Esophagus muscularis mucosa (tissue), 4 donors: ENCODE measurements at regions not wholly inside any gene's neighbourhood (a gene's known extent, or its start where the extent isn't known, plus 50 kb on each side); places are given as distances from the start of the nearest gene placed in this dataset.
"Not testable (repeated sequence)": the region's sequence is repeated elsewhere in the genome, so short reads cannot be mapped to it uniquely, and the experiment has no call there.

Experiments used
- DNase-seq: peaks from one replicate; pipeline ENCODE4 v3.0.0-alpha.2; 2017; ENCODE audit errors: extremely low spot score
- H3K27ac ChIP-seq, 4 donors: fragments of 200-600 bp; sonication (generic); replicated peaks in 1 of 4; 1 replicate in 3 of 4; 2 replicates in 1 of 4; pipeline ENCODE4 v1.5.1; 2016 to 2019; ENCODE audit warnings: mild to moderate bottlenecking in 1 of 4
- H3K27me3 ChIP-seq, 4 donors: fragments of 200-600 bp; sonication (generic); one replicate each; pipeline versions ENCODE4 v1.5.1 to v1.6.0; 2016 to 2019
- H3K36me3 ChIP-seq, 4 donors: fragments of 200-600 bp; sonication (generic); one replicate each; pipeline ENCODE4 v1.5.1; 2016 to 2019
- H3K4me1 ChIP-seq, 4 donors: fragments of 200-600 bp; sonication (generic); one replicate each; pipeline ENCODE4 v1.5.1; 2016 to 2019
- H3K4me3 ChIP-seq, 4 donors: fragments of 200-600 bp; sonication (generic); 1 replicate in 2 of 4; 2 replicates in 2 of 4; pipeline ENCODE4 v1.5.1; 2016 to 2019; ENCODE audit warnings: mild to moderate bottlenecking in 4 of 4, moderate library complexity in 1 of 4
- H3K9me3 ChIP-seq, 4 donors: fragments of 200-600 bp; sonication (generic); 1 replicate in 3 of 4; 2 replicates in 1 of 4; pipeline ENCODE4 v1.5.1; 2016 to 2019
- CTCF ChIP-seq, 3 experiments: fragments of 200-600 bp in 2 of 3; fragments of 450-650 bp in 1 of 3; sonication (generic) in 2 of 3; IDR thresholded peaks; one replicate each; pipeline ENCODE4 v1.5.1; 2017 to 2019; ENCODE audit warnings: antibody characterized with exemption in 3 of 3, mild to moderate bottlenecking in 2 of 3, moderate library complexity in 1 of 3
- EP300 ChIP-seq: sonication (generic); formaldehyde crosslinking; IDR thresholded peaks from one replicate; pipeline ENCODE4 v1.6.1; 2017; ENCODE audit warnings: antibody characterized with exemption
- POLR2A ChIP-seq: fragments of 450-650 bp; IDR thresholded peaks from one replicate; pipeline ENCODE4 v1.6.1; 2017; ENCODE audit warnings: antibody characterized with exemption, moderate library complexity, mild to moderate bottlenecking, low read depth
- POLR2AphosphoS5 ChIP-seq, 2 donors: sonication (generic); formaldehyde crosslinking; IDR thresholded peaks; one replicate each; pipeline ENCODE4 v1.6.1; 2017; ENCODE audit warnings: antibody characterized with exemption in 2 of 2
- WGBS: methylation state at CpG from one replicate; pipeline ENCODE4 v1.1.5; 2018; 5-methylcytosine and 5-hydroxymethylcytosine counted together
- intact Hi-C: fragments of 100-400 bp; cut with DNase I; formaldehyde crosslinking; loops from one replicate; pipeline ENCODE4 v1.15.1; 2023

DNA sequence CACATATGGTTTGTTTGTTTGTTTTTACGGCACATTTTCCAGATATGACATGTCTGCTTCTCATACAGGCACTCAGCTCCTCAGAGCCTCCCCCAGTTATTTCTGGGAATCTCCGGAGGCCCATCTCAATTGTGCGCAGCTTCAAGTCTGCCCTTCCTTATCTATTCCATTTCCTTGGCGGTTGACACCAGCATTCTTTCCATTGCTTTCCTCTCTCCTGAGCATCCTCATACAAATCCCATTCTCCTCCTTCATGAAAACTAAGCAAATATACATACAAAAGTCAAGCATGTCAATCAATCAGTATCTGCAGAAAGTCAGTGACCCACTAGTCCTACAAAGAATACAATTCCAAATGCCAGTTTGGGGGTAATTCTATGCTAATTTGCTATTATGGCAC lies 166.7 kb downstream of the SQOR start:
- no peak overlapping the region for H3K27ac ChIP-seq
- H3K27me3 ChIP-seq, result no peaks in the 10 kb centered on the region
- DNase-seq, result no peak
- 81% methylated on average over 4 of the region's 4 CpGs for WGBS
- TF ChIP-seq EP300 (no peak), POLR2A (no peak)
- H3K4me3 ChIP-seq, result no peak overlapping the region
- intact Hi-C loops, result no loop called here
- no peaks in the 10 kb centered on the region for H3K4me1 ChIP-seq
- H3K9me3 ChIP-seq, result no peaks in the 10 kb centered on the region
- H3K36me3 ChIP-seq, result no peaks in the 10 kb centered on the region

DNA sequence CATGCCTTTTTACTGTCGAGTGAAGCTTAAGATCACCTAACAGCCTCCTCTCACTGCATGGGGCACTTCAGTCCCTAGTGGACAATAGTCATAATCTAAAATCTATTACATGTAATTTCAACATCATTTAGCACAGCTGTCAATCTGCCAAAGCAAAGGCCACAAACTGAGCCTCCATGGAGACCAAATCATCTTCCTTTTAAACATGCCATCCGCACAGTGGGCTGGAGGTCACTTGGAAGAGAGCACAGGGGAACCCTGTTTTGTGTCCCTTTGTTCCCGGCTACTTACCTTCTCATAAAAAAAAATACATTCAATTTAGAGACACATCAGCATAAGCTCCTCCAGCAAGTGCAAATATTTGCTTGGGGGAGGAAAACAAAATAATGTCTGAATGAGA lies 167.3 kb downstream of the SQOR start:
- intact Hi-C loops, result no loop called here
- DNase-seq, result no peak
- no peaks in the 10 kb centered on the region for H3K4me1 ChIP-seq
- 78% methylated on average over 3 of the region's 3 CpGs for WGBS
- TF ChIP-seq POLR2AphosphoS5 (IDR thresholded peaks at IDR 0.05) (no peak), EP300 (no peak), POLR2A (no peak), CTCF (IDR thresholded peaks at IDR 0.05) (no peak)
- H3K27ac ChIP-seq, result no peak overlapping the region
- no peaks in the 10 kb centered on the region for H3K27me3 ChIP-seq
- no peaks in the 10 kb centered on the region for H3K36me3 ChIP-seq
- no peak overlapping the region for H3K4me3 ChIP-seq
- H3K9me3 ChIP-seq, result no peaks in the 10 kb centered on the region

- intact Hi-C loops, result no loop called here
- H3K4me1 ChIP-seq, result no peaks in the 10 kb centered on the region
- no peaks in the 10 kb centered on the region for H3K36me3 ChIP-seq
- H3K27ac ChIP-seq, result no peak overlapping the region
- H3K9me3 ChIP-seq, result no peaks in the 10 kb centered on the region
- H3K4me3 ChIP-seq, result no peak overlapping the region
- no peak for DNase-seq
- WGBS, result 85% methylated on average over 3 of the region's 3 CpGs
- TF ChIP-seq POLR2AphosphoS5 (IDR thresholded peaks at IDR 0.05), result no peak
- no peak for TF ChIP-seq CTCF (IDR thresholded peaks at IDR 0.05)
- no peak for TF ChIP-seq POLR2A
- no peaks in the 10 kb centered on the region for H3K27me3 ChIP-seq
Measured at GRCh38 chr15:45804028-45804427, 169.2 kb downstream of the SQOR start.

- Histone ChIP-seq H3K4me3 (no peak overlapping the region), H3K36me3 (no peaks in the 10 kb centered on the region), H3K27me3 (no peaks in the 10 kb centered on the region), H3K9me3 (peaks cover 0 to 5% (median 2%) of the 10 kb centered on the region in 4 donors), H3K27ac (no peak overlapping the region), H3K4me1 (no peaks in the 10 kb centered on the region)
- no peak for DNase-seq
- intact Hi-C loops, result no loop called here
- TF ChIP-seq EP300 (no peak), POLR2AphosphoS5 (IDR thresholded peaks at IDR 0.05) (no peak), POLR2A (no peak), CTCF (IDR thresholded peaks at IDR 0.05) (no peak)
- WGBS, result 77% methylated on average over 7 of the region's 7 CpGs
Measured at GRCh38 chr15:45810201-45810600, 175.4 kb downstream of the SQOR start.

DNA sequence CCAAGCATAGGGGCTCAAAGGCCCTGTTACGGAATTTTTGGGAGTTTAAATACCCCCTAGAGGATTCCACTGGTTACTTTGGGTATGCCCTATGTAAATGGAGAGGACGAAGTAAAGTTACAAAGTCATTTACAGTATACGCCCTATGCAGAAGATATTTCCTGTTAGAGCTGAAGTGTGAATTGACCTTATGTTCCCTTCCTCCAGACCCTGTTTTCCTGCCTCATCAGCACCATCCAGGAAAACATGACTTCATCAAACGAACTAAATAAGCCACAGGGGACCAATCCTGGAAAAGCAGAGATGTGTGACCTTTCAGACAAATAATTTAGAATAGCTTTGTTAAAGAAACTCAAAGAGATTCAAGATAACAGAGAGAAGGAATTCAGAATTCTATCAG lies 177.4 kb downstream of the SQOR start:
- H3K9me3 ChIP-seq, result peaks cover 0 to 15% (median 3%) of the 10 kb centered on the region in 4 donors
- H3K27ac ChIP-seq, result no peak overlapping the region
- intact Hi-C loops, result no loop called here
- 56% methylated on average over 4 of the region's 4 CpGs for WGBS
- DNase-seq, result no peak
- H3K4me3 ChIP-seq, result no peak overlapping the region
- no peaks in the 10 kb centered on the region for H3K4me1 ChIP-seq
- TF ChIP-seq CTCF (IDR thresholded peaks at IDR 0.05) (no peak), POLR2AphosphoS5 (IDR thresholded peaks at IDR 0.05) (no peak), EP300 (no peak), POLR2A (no peak)
- H3K27me3 ChIP-seq, result no peaks in the 10 kb centered on the region
- H3K36me3 ChIP-seq, result no peaks in the 10 kb centered on the region

- intact Hi-C loops, H3K36me3 ChIP-seq, H3K4me1 ChIP-seq, DNase-seq, H3K27ac ChIP-seq, H3K4me3 ChIP-seq, H3K27me3 ChIP-seq: not testable (repeated sequence)
- WGBS, result 81% methylated on average over 2 of the region's 2 CpGs
- peaks cover 0 to 15% (median 3%) of the 10 kb centered on the region in 4 donors for H3K9me3 ChIP-seq
Measured at GRCh38 chr15:45817578-45817977, 182.7 kb downstream of the SQOR start.
